ENCODE measurements at regions not wholly inside any gene's neighbourhood (a gene's known extent, or its start where the extent isn't known, plus 50 kb on each side); places are given as distances from the start of the nearest gene placed in this dataset.
"Not testable (repeated sequence)": the region's sequence is repeated elsewhere in the genome, so short reads cannot be mapped to it uniquely, and the experiment has no call there.

GRCh38 chr14:97798176-97798575, 1001.0 kb downstream of the VRK1 start:
- DNase-seq (ENCODE audit: low read depth, low spot score), result no peak
- Histone ChIP-seq H3K4me1 (ENCODE audit: insufficient read depth, insufficient read length) (no peaks in the 10 kb centered on the region), H3K36me3 (ENCODE audit: insufficient read depth, insufficient read length, low read length) (no peaks in the 10 kb centered on the region), H3K9me3 (ENCODE audit: insufficient read depth, low read length) (no peaks in the 10 kb centered on the region), H3K27me3 (ENCODE audit: insufficient read depth, insufficient read length) (no peaks in the 10 kb centered on the region), H3K9ac (ENCODE audit: insufficient read length, low read depth) (no peak overlapping the region), H3K4me3 (ENCODE audit: insufficient read length, low read depth) (no peak overlapping the region)
- TF ChIP-seq SUZ12 (IDR thresholded peaks at IDR 0.05; ENCODE audit: extremely low read depth, insufficient read depth, insufficient read length) (no peak), ZNF274 (IDR thresholded peaks at IDR 0.05; ENCODE audit: low read depth, low read length) (no peak), YY1 (IDR thresholded peaks at IDR 0.05; ENCODE audit: insufficient read depth, insufficient read length) (no peak)

- Histone ChIP-seq H3K27me3 (ENCODE audit: insufficient read depth, insufficient read length) (no peaks in the 10 kb centered on the region), H3K4me1 (ENCODE audit: insufficient read depth, insufficient read length) (no peaks in the 10 kb centered on the region), H3K9me3 (ENCODE audit: insufficient read depth, low read length) (no peaks in the 10 kb centered on the region), H3K36me3 (ENCODE audit: insufficient read depth, insufficient read length, low read length) (no peaks in the 10 kb centered on the region), H3K4me3 (ENCODE audit: insufficient read length, low read depth) (no peak overlapping the region), H3K9ac (ENCODE audit: insufficient read length, low read depth) (no peak overlapping the region)
- DNase-seq (ENCODE audit: low read depth, low spot score), result no peak
- TF ChIP-seq ZNF274 (IDR thresholded peaks at IDR 0.05; ENCODE audit: low read depth, low read length) (no peak), YY1 (IDR thresholded peaks at IDR 0.05; ENCODE audit: insufficient read depth, insufficient read length) (no peak), SUZ12 (IDR thresholded peaks at IDR 0.05; ENCODE audit: extremely low read depth, insufficient read depth, insufficient read length) (no peak)
These were observed 1005.5 kb downstream of the VRK1 start for GRCh38 chr14:97802430-97803373.

GRCh38 chr14:97804056-97804455, 1006.9 kb downstream of the VRK1 start:
- Histone ChIP-seq H3K27me3 (ENCODE audit: insufficient read depth, insufficient read length) (no peaks in the 10 kb centered on the region), H3K9me3 (ENCODE audit: insufficient read depth, low read length) (no peaks in the 10 kb centered on the region), H3K9ac (ENCODE audit: insufficient read length, low read depth) (no peak overlapping the region), H3K4me3 (ENCODE audit: insufficient read length, low read depth) (no peak overlapping the region), H3K36me3 (ENCODE audit: insufficient read depth, insufficient read length, low read length) (no peaks in the 10 kb centered on the region), H3K4me1 (ENCODE audit: insufficient read depth, insufficient read length) (no peaks in the 10 kb centered on the region)
- TF ChIP-seq YY1 (IDR thresholded peaks at IDR 0.05; ENCODE audit: insufficient read depth, insufficient read length) (no peak), SUZ12 (IDR thresholded peaks at IDR 0.05; ENCODE audit: extremely low read depth, insufficient read depth, insufficient read length) (no peak), ZNF274 (IDR thresholded peaks at IDR 0.05; ENCODE audit: low read depth, low read length) (no peak)
- no peak for DNase-seq (ENCODE audit: low read depth, low spot score)

- Histone ChIP-seq H3K4me1 (ENCODE audit: insufficient read depth, insufficient read length) (no peaks in the 10 kb centered on the region), H3K36me3 (ENCODE audit: insufficient read depth, insufficient read length, low read length) (no peaks in the 10 kb centered on the region), H3K4me3 (ENCODE audit: insufficient read length, low read depth) (no peak overlapping the region), H3K9me3 (ENCODE audit: insufficient read depth, low read length) (no peaks in the 10 kb centered on the region), H3K9ac (ENCODE audit: insufficient read length, low read depth) (no peak overlapping the region), H3K27me3 (ENCODE audit: insufficient read depth, insufficient read length) (no peaks in the 10 kb centered on the region)
- DNase-seq (ENCODE audit: low read depth, low spot score), result no peak
- TF ChIP-seq SUZ12 (IDR thresholded peaks at IDR 0.05; ENCODE audit: extremely low read depth, insufficient read depth, insufficient read length) (no peak), ZNF274 (IDR thresholded peaks at IDR 0.05; ENCODE audit: low read depth, low read length) (no peak), YY1 (IDR thresholded peaks at IDR 0.05; ENCODE audit: insufficient read depth, insufficient read length) (no peak)
These were observed 1009.7 kb downstream of the VRK1 start for GRCh38 chr14:97806891-97807290.

GRCh38 chr14:97808541-97808940, 1011.4 kb downstream of the VRK1 start:
- H3K27me3 ChIP-seq (ENCODE audit: insufficient read depth, insufficient read length); H3K36me3 ChIP-seq (ENCODE audit: insufficient read depth, insufficient read length, low read length); H3K4me3 ChIP-seq (ENCODE audit: insufficient read length, low read depth); DNase-seq (ENCODE audit: low read depth, low spot score); H3K9me3 ChIP-seq (ENCODE audit: insufficient read depth, low read length); H3K9ac ChIP-seq (ENCODE audit: insufficient read length, low read depth); H3K4me1 ChIP-seq (ENCODE audit: insufficient read depth, insufficient read length): not testable (repeated sequence)

- Histone ChIP-seq H3K4me1 (ENCODE audit: insufficient read depth, insufficient read length) (no peaks in the 10 kb centered on the region), H3K36me3 (ENCODE audit: insufficient read depth, insufficient read length, low read length) (no peaks in the 10 kb centered on the region), H3K9ac (ENCODE audit: insufficient read length, low read depth) (no peak overlapping the region), H3K4me3 (ENCODE audit: insufficient read length, low read depth) (no peak overlapping the region), H3K9me3 (ENCODE audit: insufficient read depth, low read length) (no peaks in the 10 kb centered on the region), H3K27me3 (ENCODE audit: insufficient read depth, insufficient read length) (no peaks in the 10 kb centered on the region)
- no peak for DNase-seq (ENCODE audit: low read depth, low spot score)
- TF ChIP-seq ZNF274 (IDR thresholded peaks at IDR 0.05; ENCODE audit: low read depth, low read length) (no peak), YY1 (IDR thresholded peaks at IDR 0.05; ENCODE audit: insufficient read depth, insufficient read length) (no peak), SUZ12 (IDR thresholded peaks at IDR 0.05; ENCODE audit: extremely low read depth, insufficient read depth, insufficient read length) (no peak)
These were observed 1016.4 kb downstream of the VRK1 start for GRCh38 chr14:97813556-97813955.

- H3K36me3 ChIP-seq (ENCODE audit: insufficient read depth, insufficient read length, low read length), result no peaks in the 10 kb centered on the region
- H3K9me3 ChIP-seq (ENCODE audit: insufficient read depth, low read length), result peaks cover 4% of the 10 kb centered on the region
- H3K9ac ChIP-seq (ENCODE audit: insufficient read length, low read depth), result no peak overlapping the region
- no peaks in the 10 kb centered on the region for H3K27me3 ChIP-seq (ENCODE audit: insufficient read depth, insufficient read length)
- no peak for TF ChIP-seq ZNF274 (IDR thresholded peaks at IDR 0.05; ENCODE audit: low read depth, low read length)
- TF ChIP-seq YY1 (IDR thresholded peaks at IDR 0.05; ENCODE audit: insufficient read depth, insufficient read length), result no peak
- no peak for TF ChIP-seq SUZ12 (IDR thresholded peaks at IDR 0.05; ENCODE audit: extremely low read depth, insufficient read depth, insufficient read length)
- H3K4me3 ChIP-seq (ENCODE audit: insufficient read length, low read depth), result no peak overlapping the region
- no peaks in the 10 kb centered on the region for H3K4me1 ChIP-seq (ENCODE audit: insufficient read depth, insufficient read length)
- no peak for DNase-seq (ENCODE audit: low read depth, low spot score)
These were observed 1023.6 kb downstream of the VRK1 start for GRCh38 chr14:97820781-97821180.
